Neural cell (in vitro differentiated cells): ENCODE measurements at regions not wholly inside any gene's neighbourhood (a gene's known extent, or its start where the extent isn't known, plus 50 kb on each side); places are given as distances from the start of the nearest gene placed in this dataset.

Source experiments
- H2AFZ ChIP-seq: fragments of 200-600, 300-800 bp; sonication (generic), shearing (Covaris generic); 2 replicates; pipeline ENCODE4 v1.6.0; 2014; ENCODE audit warnings: low read depth, mild to moderate bottlenecking, antibody characterized with exemption, low read length, moderate library complexity
- H3F3A ChIP-seq: fragments of 200-600 bp; shearing (Covaris generic); 2 replicates; pipeline ENCODE4 v1.6.1; 2016; ENCODE audit warnings: mild to moderate bottlenecking, moderate library complexity, mixed read lengths, antibody characterized with exemption, low read length; ENCODE audit not compliant: insufficient read depth, poor library complexity, severe bottlenecking
- H3K27ac ChIP-seq: fragments of 200-600, 300-800 bp; sonication (generic), shearing (Covaris generic); 2 replicates; pipeline ENCODE4 v1.5.1; 2014; ENCODE audit warnings: mild to moderate bottlenecking, low read length, moderate library complexity
- H3K27me3 ChIP-seq: fragments of 300-800, 200-600 bp; sonication (generic), shearing (Covaris generic); 2 replicates; pipeline ENCODE4 v1.6.0; 2014; ENCODE audit warnings: mild to moderate bottlenecking, low read depth, low read length, moderate library complexity; ENCODE audit not compliant: insufficient read depth
- H3K36me3 ChIP-seq: fragments of 300-800, 200-600 bp; sonication (generic), shearing (Covaris generic); 2 replicates; pipeline ENCODE4 v1.5.1; 2014; ENCODE audit warnings: mild to moderate bottlenecking, antibody characterized with exemption, low read length, moderate library complexity; ENCODE audit not compliant: insufficient read depth
- H3K4me2 ChIP-seq: fragments of 300-800, 200-600 bp; sonication (generic), shearing (Covaris generic); 2 replicates; pipeline ENCODE4 v1.6.0; 2014; ENCODE audit warnings: mild to moderate bottlenecking, low read length
- H3K4me3 ChIP-seq: fragments of 300-800, 200-600 bp; sonication (generic), shearing (Covaris generic); 2 replicates; pipeline ENCODE4 v1.5.1; 2014; ENCODE audit warnings: mild to moderate bottlenecking, low read length, moderate library complexity
- H3K79me2 ChIP-seq: fragments of 200-600 bp; shearing (Covaris generic); replicated peaks from 2 replicates; pipeline ENCODE4 v1.6.0; 2014; ENCODE audit warnings: mild to moderate bottlenecking, low read length, moderate library complexity; ENCODE audit not compliant: insufficient read depth
- H3K9ac ChIP-seq: fragments of 300-800, 200-600 bp; sonication (generic), shearing (Covaris generic); 2 replicates; pipeline ENCODE4 v1.6.1; 2016; ENCODE audit warnings: mild to moderate bottlenecking, low read length, mixed read lengths
- H3K9me2 ChIP-seq: fragments of 200-600 bp; shearing (Covaris generic); 2 replicates; pipeline ENCODE4 v1.6.1; 2016; ENCODE audit warnings: mild to moderate bottlenecking, low read length, mixed read lengths; ENCODE audit not compliant: insufficient read depth
- H3K9me3 ChIP-seq: fragments of 200-600, 300-800 bp; sonication (generic), shearing (Covaris generic); 2 replicates; pipeline ENCODE4 v1.6.1; 2016; ENCODE audit warnings: mild to moderate bottlenecking, mixed run types, low read length, moderate library complexity, mixed read lengths
- H4K20me1 ChIP-seq: fragments of 200-600 bp; shearing (Covaris generic); 2 replicates; pipeline ENCODE4 v1.6.1; 2016; ENCODE audit warnings: mild to moderate bottlenecking, mixed run types; ENCODE audit not compliant: insufficient read depth
- EP300 ChIP-seq: fragments of 450-650 bp; conservative IDR thresholded peaks from 2 replicates; pipeline ENCODE4 v1.6.1; 2014; ENCODE audit warnings: antibody characterized with exemption, mild to moderate bottlenecking, moderate library complexity; ENCODE audit not compliant: poor library complexity, severe bottlenecking
- EZH2 ChIP-seq: fragments of 200-600, 300-800 bp; shearing (Covaris generic), sonication (generic); IDR thresholded peaks from 2 replicates; pipeline ENCODE4 v1.6.1; 2014; ENCODE audit warnings: antibody characterized with exemption, low read length, borderline replicate concordance, mild to moderate bottlenecking; ENCODE audit not compliant: insufficient read depth, poor library complexity, severe bottlenecking
- RAD21 ChIP-seq: fragments of 450-650 bp; conservative IDR thresholded peaks from 2 replicates; pipeline ENCODE4 v1.6.1; 2014; ENCODE audit warnings: antibody characterized with exemption, mild to moderate bottlenecking, moderate library complexity
- SMC3 ChIP-seq: fragments of 450-650 bp; conservative IDR thresholded peaks from 2 replicates; pipeline ENCODE4 v1.6.1; 2014; ENCODE audit warnings: antibody characterized with exemption, mild to moderate bottlenecking, moderate library complexity; ENCODE audit not compliant: poor library complexity
- TAF1 ChIP-seq: IDR thresholded peaks from 2 replicates; pipeline ENCODE4 v1.6.1; 2012; ENCODE audit warnings: low read depth
- small RNA-seq, 3 experiments: library from RNA; depleted of rRNA; stranded (forward); fragments of <200 nt; gene quantifications; one replicate each; pipeline ENCODE3, GENCODE V24; 2012
- TF ChIP-seq, protein P1 (sequence below): fragments of 450-650 bp; IDR thresholded peaks from 2 replicates; pipeline ENCODE4 v1.5.1; 2014; ENCODE audit warnings: antibody characterized with exemption, mild to moderate bottlenecking, moderate library complexity; ENCODE audit not compliant: poor library complexity, severe bottlenecking

DNA sequence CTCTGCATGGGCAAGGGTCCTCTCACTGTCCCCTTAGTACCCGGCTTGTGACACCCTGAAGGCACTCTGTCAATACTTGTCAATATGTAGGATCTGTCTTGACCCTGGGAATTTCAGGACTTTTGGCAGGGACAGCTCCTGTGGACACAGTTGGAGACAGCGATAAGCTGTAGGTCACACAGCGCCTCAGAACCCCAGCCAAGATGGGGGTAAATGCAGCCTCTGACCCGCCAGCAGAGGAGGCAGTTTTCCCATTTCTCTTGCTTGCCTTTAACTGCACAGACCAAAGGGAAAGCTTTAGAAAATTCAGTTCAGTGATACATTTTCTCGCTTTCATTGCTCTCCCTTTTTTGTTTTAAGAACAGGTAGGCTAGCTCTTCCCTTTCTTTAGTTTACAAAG lies 54.8 kb upstream of the KLHL29 start:
- Histone ChIP-seq H3K9ac (no peak overlapping the region), H3K4me2 (no peak overlapping the region), H3K4me3 (no peak overlapping the region), H3K27me3 (no peaks in the 10 kb centered on the region), H3K9me2 (no peaks in the 10 kb centered on the region), H4K20me1 (no peaks in the 10 kb centered on the region), H3K79me2 (no peaks in the 10 kb centered on the region), H3K27ac (no peak overlapping the region), H2AFZ (no peak overlapping the region), H3K9me3 (no peaks in the 10 kb centered on the region), H3F3A (no peaks in the 10 kb centered on the region), H3K36me3 (no peaks in the 10 kb centered on the region)
- TF ChIP-seq EZH2 = no peak
- TF ChIP-seq TAF1 = no peak
- TF ChIP-seq SMC3 = no peak
- TF ChIP-seq RAD21 = no peak
- TF ChIP-seq, protein P1, sequence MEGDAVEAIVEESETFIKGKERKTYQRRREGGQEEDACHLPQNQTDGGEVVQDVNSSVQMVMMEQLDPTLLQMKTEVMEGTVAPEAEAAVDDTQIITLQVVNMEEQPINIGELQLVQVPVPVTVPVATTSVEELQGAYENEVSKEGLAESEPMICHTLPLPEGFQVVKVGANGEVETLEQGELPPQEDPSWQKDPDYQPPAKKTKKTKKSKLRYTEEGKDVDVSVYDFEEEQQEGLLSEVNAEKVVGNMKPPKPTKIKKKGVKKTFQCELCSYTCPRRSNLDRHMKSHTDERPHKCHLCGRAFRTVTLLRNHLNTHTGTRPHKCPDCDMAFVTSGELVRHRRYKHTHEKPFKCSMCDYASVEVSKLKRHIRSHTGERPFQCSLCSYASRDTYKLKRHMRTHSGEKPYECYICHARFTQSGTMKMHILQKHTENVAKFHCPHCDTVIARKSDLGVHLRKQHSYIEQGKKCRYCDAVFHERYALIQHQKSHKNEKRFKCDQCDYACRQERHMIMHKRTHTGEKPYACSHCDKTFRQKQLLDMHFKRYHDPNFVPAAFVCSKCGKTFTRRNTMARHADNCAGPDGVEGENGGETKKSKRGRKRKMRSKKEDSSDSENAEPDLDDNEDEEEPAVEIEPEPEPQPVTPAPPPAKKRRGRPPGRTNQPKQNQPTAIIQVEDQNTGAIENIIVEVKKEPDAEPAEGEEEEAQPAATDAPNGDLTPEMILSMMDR = no peak
- TF ChIP-seq EP300 = no peak

Small RNA genes in the stretch of these regions (small RNA-seq; reads per million reads assigned to genes)
- gene AC099799.1 (0 reads per million in 3 experiments), gene RN7SL117P (0 reads per million in 3 experiments), gene RNA5SP87 (0.24 to 3.7 (median 1.5) reads per million in 3 experiments)
